CD14-positive monocyte (primary cell): ENCODE measurements at regions not wholly inside any gene's neighbourhood (a gene's known extent, or its start where the extent isn't known, plus 50 kb on each side); places are given as distances from the start of the nearest gene placed in this dataset.

Experiments used
- DNase-seq, 3 donors: peaks; one replicate each; pipeline ENCODE4 v3.0.0-alpha.2; 2011 to 2022
- H2AFZ ChIP-seq: 2 replicates; pipeline ENCODE4 v1.6.0; 2012; ENCODE audit warnings: mild to moderate bottlenecking, low read depth, low read length, inconsistent platforms; ENCODE audit not compliant: insufficient read depth, poor library complexity, severe bottlenecking
- H3K27ac ChIP-seq, 2 donors: 1 replicate in 1 of 2; 2 replicates in 1 of 2; pipeline ENCODE4 v1.5.1; 2012 to 2013; ENCODE audit warnings: low read length in 2 of 2, control low read depth in 1 of 2, inconsistent platforms in 1 of 2, low read depth in 1 of 2, mild to moderate bottlenecking in 1 of 2
- H3K27me3 ChIP-seq, 2 donors: one replicate each; pipeline versions ENCODE4 v1.6.0 to v1.6.1; 2011 to 2013; ENCODE audit warnings: low read length in 2 of 2; ENCODE audit not compliant: control insufficient read depth in 2 of 2, insufficient read depth in 2 of 2
- H3K36me3 ChIP-seq, 2 donors: replicated peaks in 1 of 2; 1 replicate in 1 of 2; 2 replicates in 1 of 2; pipeline versions ENCODE4 v1.5.1 to v1.6.1; 2012 to 2013; ENCODE audit warnings: low read length in 2 of 2, control low read depth in 1 of 2, inconsistent platforms in 1 of 2, mild to moderate bottlenecking in 1 of 2; ENCODE audit not compliant: insufficient read depth in 2 of 2, control insufficient read depth in 1 of 2
- H3K4me1 ChIP-seq, 2 donors: 1 replicate in 1 of 2; 2 replicates in 1 of 2; pipeline versions ENCODE4 v1.5.1 to v1.6.1; 2012 to 2013; ENCODE audit warnings: low read length in 2 of 2, control low read depth in 1 of 2, inconsistent platforms in 1 of 2, mild to moderate bottlenecking in 1 of 2, moderate library complexity in 1 of 2; ENCODE audit not compliant: insufficient read depth in 2 of 2, control insufficient read depth in 1 of 2
- H3K4me2 ChIP-seq: replicated peaks from 2 replicates; pipeline ENCODE3; 2012; ENCODE audit warnings: low read length, moderate library complexity, mild to moderate bottlenecking; ENCODE audit not compliant: poor library complexity, severe bottlenecking; ENCODE audit errors: extremely low read depth
- H3K4me3 ChIP-seq, 3 experiments: fragments of 200-600 bp in 1 of 3; sonication (generic) in 1 of 3; replicated peaks in 1 of 3; 1 replicate in 2 of 3; 2 replicates in 1 of 3; pipeline ENCODE4 v1.5.1; 2011 to 2013; ENCODE audit warnings: low read length in 3 of 3, mild to moderate bottlenecking in 3 of 3, control low read depth in 2 of 3, low read depth in 2 of 3, inconsistent platforms in 1 of 3, moderate library complexity in 1 of 3
- H3K79me2 ChIP-seq: 2 replicates; pipeline ENCODE4 v1.6.0; 2012; ENCODE audit warnings: mild to moderate bottlenecking, control low read depth, inconsistent platforms, low read length, moderate library complexity; ENCODE audit not compliant: insufficient read depth
- H3K9ac ChIP-seq: 2 replicates; pipeline ENCODE4 v1.6.0; 2017; ENCODE audit warnings: low read length, mild to moderate bottlenecking; ENCODE audit not compliant: insufficient read depth, poor library complexity, severe bottlenecking
- H3K9me3 ChIP-seq, 2 donors: replicated peaks in 1 of 2; 1 replicate in 1 of 2; 2 replicates in 1 of 2; pipeline versions ENCODE4 v1.5.1 to v1.6.1; 2012 to 2013; ENCODE audit warnings: low read length in 2 of 2, control low read depth in 1 of 2; ENCODE audit not compliant: control insufficient read depth in 1 of 2, insufficient read depth in 1 of 2
- H4K20me1 ChIP-seq: 2 replicates; pipeline ENCODE4 v1.6.0; 2012; ENCODE audit warnings: mild to moderate bottlenecking, low read length, control low read depth, moderate library complexity; ENCODE audit not compliant: insufficient read depth
- H3K27ac Mint-ChIP-seq, 7 donors: one replicate each; pipeline ENCODE4 v1.8.0; 2020; ENCODE audit warnings: mild to moderate bottlenecking in 7 of 7, mixed read lengths in 7 of 7, moderate library complexity in 6 of 7, inconsistent platforms in 2 of 7
- H3K27me3 Mint-ChIP-seq, 3 donors: one replicate each; pipeline ENCODE4 v1.8.0; 2021 to 2022; ENCODE audit warnings: low read depth in 3 of 3, mild to moderate bottlenecking in 3 of 3, mixed read lengths in 3 of 3, moderate library complexity in 3 of 3, inconsistent platforms in 1 of 3
- H3K36me3 Mint-ChIP-seq, 2 donors: one replicate each; pipeline ENCODE4 v1.8.0; 2020; ENCODE audit warnings: mixed read lengths in 2 of 2, inconsistent platforms in 1 of 2, mild to moderate bottlenecking in 1 of 2
- H3K4me1 Mint-ChIP-seq: one replicate; pipeline ENCODE4 v1.8.0; 2020; ENCODE audit warnings: mild to moderate bottlenecking, mixed read lengths
- H3K4me3 Mint-ChIP-seq, 2 donors: one replicate each; pipeline ENCODE4 v1.8.0; 2020; ENCODE audit warnings: mild to moderate bottlenecking in 2 of 2, mixed read lengths in 2 of 2, moderate library complexity in 1 of 2
- H3K9me3 Mint-ChIP-seq, 7 donors: one replicate each; pipeline ENCODE4 v1.8.0; 2020 to 2022; ENCODE audit warnings: mixed read lengths in 7 of 7, mild to moderate bottlenecking in 6 of 7, moderate library complexity in 6 of 7, inconsistent platforms in 2 of 7
- WGBS: methylation state at CpG from one replicate; pipeline ENCODE4 v1.1.5; 2013; ENCODE audit warnings: missing lambda C conversion rate; ENCODE audit not compliant: insufficient coverage; 5-methylcytosine and 5-hydroxymethylcytosine counted together
- intact Hi-C, 2 donors: fragments of 100-400 bp; cut with micrococcal nuclease; formaldehyde crosslinking; loops; one replicate each; pipeline versions ENCODE4 v1.15.0 to v1.15.1; 2023
- TF ChIP-seq, protein P1 (sequence below): fragments of 200-600 bp; IDR thresholded peaks from one replicate; pipeline ENCODE4 v1.8.0; 2022; ENCODE audit warnings: antibody characterized with exemption, mild to moderate bottlenecking

DNA sequence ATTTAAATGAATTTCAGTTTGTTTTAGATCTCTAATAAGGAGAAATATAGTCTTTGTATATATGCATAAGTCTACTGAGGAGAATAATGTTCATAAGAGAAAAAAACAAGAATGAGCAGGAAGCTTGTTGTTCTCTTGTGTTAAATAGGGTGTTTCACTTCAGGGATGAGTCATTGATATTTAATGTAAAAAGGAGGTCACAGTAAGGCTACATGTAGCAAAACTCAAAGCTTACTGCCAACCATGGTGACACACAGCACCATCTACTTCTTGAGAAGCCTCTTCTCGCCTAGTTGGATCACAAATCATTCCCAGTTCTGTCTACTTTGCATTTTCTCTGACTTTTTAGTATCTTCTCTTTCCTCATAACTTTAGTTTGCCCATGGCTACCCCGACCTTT is 1466.0 kb upstream of the C9orf72 start:
- no peak overlapping the region for H3K4me3 Mint-ChIP-seq
- Histone ChIP-seq H3K4me1 (no peaks in the 10 kb centered on the region), H3K36me3 (no peaks in the 10 kb centered on the region), H3K79me2 (no peaks in the 10 kb centered on the region), H3K4me3 (no peak overlapping the region), H3K4me2 (no peak overlapping the region), H4K20me1 (no peaks in the 10 kb centered on the region), H3K27ac (no peak overlapping the region), H3K9me3 (no peaks in the 10 kb centered on the region), H3K9ac (no peak overlapping the region), H3K27me3 (no peaks in the 10 kb centered on the region), H2AFZ (no peak overlapping the region)
- TF ChIP-seq, protein P1, sequence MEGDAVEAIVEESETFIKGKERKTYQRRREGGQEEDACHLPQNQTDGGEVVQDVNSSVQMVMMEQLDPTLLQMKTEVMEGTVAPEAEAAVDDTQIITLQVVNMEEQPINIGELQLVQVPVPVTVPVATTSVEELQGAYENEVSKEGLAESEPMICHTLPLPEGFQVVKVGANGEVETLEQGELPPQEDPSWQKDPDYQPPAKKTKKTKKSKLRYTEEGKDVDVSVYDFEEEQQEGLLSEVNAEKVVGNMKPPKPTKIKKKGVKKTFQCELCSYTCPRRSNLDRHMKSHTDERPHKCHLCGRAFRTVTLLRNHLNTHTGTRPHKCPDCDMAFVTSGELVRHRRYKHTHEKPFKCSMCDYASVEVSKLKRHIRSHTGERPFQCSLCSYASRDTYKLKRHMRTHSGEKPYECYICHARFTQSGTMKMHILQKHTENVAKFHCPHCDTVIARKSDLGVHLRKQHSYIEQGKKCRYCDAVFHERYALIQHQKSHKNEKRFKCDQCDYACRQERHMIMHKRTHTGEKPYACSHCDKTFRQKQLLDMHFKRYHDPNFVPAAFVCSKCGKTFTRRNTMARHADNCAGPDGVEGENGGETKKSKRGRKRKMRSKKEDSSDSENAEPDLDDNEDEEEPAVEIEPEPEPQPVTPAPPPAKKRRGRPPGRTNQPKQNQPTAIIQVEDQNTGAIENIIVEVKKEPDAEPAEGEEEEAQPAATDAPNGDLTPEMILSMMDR = no peak
- peaks cover 0 to 5% (median 0%) of the 10 kb centered on the region in 7 donors for H3K9me3 Mint-ChIP-seq
- intact Hi-C loops = no loop called here
- no peak for DNase-seq
- H3K4me1 Mint-ChIP-seq = no peaks in the 10 kb centered on the region
- no peaks in the 10 kb centered on the region for H3K27me3 Mint-ChIP-seq
- 73% methylated on average over 2 of the region's 2 CpGs for WGBS
- no peaks in the 10 kb centered on the region for H3K36me3 Mint-ChIP-seq
- no peak overlapping the region for H3K27ac Mint-ChIP-seq

DNA sequence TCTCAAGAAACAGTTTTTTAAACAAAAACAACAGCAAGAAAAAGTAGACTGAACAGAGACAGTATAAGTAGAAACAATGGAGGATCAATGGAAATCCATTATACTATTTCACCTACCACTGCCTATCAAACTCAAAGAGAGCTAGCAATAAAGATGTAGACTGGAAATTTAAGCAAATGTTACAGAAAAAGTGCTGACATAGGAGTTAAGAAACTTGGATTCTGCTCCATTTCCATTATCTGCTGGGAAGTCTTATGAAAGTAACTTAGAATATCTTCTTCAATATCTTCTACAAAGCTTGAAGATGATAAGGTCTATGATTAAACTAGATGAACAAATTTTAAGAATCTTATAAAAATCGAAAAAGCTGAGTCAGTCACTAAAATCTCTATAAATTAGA is 1469.8 kb upstream of the C9orf72 start:
- Histone ChIP-seq H3K79me2 (no peaks in the 10 kb centered on the region), H3K27me3 (no peaks in the 10 kb centered on the region), H3K4me1 (no peaks in the 10 kb centered on the region), H2AFZ (no peak overlapping the region), H3K4me3 (no peak overlapping the region), H3K9me3 (no peaks in the 10 kb centered on the region), H3K4me2 (no peak overlapping the region), H3K9ac (no peak overlapping the region), H4K20me1 (no peaks in the 10 kb centered on the region), H3K36me3 (no peaks in the 10 kb centered on the region), H3K27ac (no peak overlapping the region)
- intact Hi-C loops = no loop called here
- Mint-ChIP-seq H3K36me3 (no peaks in the 10 kb centered on the region), H3K27me3 (peaks cover 0 to 2% (median 0%) of the 10 kb centered on the region in 3 donors), H3K4me1 (no peaks in the 10 kb centered on the region), H3K9me3 (peaks cover 0 to 14% (median 1%) of the 10 kb centered on the region in 7 donors), H3K4me3 (no peak overlapping the region), H3K27ac (no peak overlapping the region)
- no CpG with 5 or more reads among the region's 1 CpG for WGBS
- no peak for DNase-seq
- TF ChIP-seq, protein P1 = no peak
